ENCODE measurements at regions not wholly inside any gene's neighbourhood (a gene's known extent, or its start where the extent isn't known, plus 50 kb on each side); places are given as distances from the start of the nearest gene placed in this dataset.

- DNase-seq (ENCODE audit: low spot score) = peak; percentile 79
- FAIRE-seq = no peak
Measured at GRCh38 chr4:56099378-56099786, 150.6 kb downstream of the CEP135 start.

- DNase-seq (ENCODE audit: low spot score) (no peak), FAIRE-seq (no peak)
Measured at GRCh38 chr4:56093576-56093975, 144.8 kb downstream of the CEP135 start.

GRCh38 chr4:56092540-56092939, 143.8 kb downstream of the CEP135 start:
- FAIRE-seq (no peak), DNase-seq (ENCODE audit: low spot score) (no peak)

GRCh38 chr4:56086561-56086960, 137.8 kb downstream of the CEP135 start:
- FAIRE-seq (no peak), DNase-seq (ENCODE audit: low spot score) (no peak)

GRCh38 chr4:56086073-56086541, 137.4 kb downstream of the CEP135 start:
- FAIRE-seq (no peak), DNase-seq (ENCODE audit: low spot score) (no peak)

GRCh38 chr4:56085275-56085674, 136.5 kb downstream of the CEP135 start:
- DNase-seq (ENCODE audit: low spot score) (no peak), FAIRE-seq (no peak)

- FAIRE-seq = no peak
- no peak for DNase-seq (ENCODE audit: low spot score)
Measured at GRCh38 chr4:56084851-56085250, 136.1 kb downstream of the CEP135 start.
